ENCODE measurements at regions not wholly inside any gene's neighbourhood (a gene's known extent, or its start where the extent isn't known, plus 50 kb on each side); places are given as distances from the start of the nearest gene placed in this dataset.

GRCh38 chr4:184528713-184529112 is 54.4 kb upstream of the IRF2 start:
- no peak for DNase-seq (ENCODE audit: low spot score)

GRCh38 chr4:184528051-184528450 is 53.7 kb upstream of the IRF2 start:
- DNase-seq (ENCODE audit: low spot score), result no peak

DNA sequence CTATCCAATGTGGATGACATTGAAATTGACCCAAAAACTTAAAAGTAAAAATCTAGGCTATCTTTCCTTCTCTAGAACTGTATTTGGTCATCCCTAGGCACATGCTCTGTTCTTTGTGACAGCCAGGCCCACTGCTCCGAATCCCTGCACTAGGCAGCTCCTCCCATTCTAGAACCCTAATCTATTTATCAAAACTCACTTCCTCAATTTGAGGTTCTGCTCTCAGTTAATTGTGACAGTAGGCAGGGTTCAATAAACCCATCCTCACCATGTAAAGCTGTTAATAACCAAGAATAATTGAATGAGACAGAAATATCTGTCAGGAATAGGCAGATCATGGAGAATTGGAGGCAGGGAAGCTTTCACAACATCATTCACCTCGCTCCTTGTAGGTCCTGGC is 51.9 kb upstream of the IRF2 start:
- no peak for DNase-seq (ENCODE audit: low spot score)

Measured in germinal center (tissue), 1 donor.